LNCaP clone FGC (cell line): ENCODE measurements at regions not wholly inside any gene's neighbourhood (a gene's known extent, or its start where the extent isn't known, plus 50 kb on each side); places are given as distances from the start of the nearest gene placed in this dataset.
A peak's percentile ranks its signal among the peaks of the same experiment; 100 is the strongest.

Experiments
- DNase-seq: peaks from one replicate; pipeline ENCODE4 v3.0.0-alpha.2; 2011; ENCODE audit warnings: low read depth
- H3K4me3 ChIP-seq: 2 replicates; pipeline ENCODE4 v1.5.1; 2011; ENCODE audit warnings: mild to moderate bottlenecking, low read depth, low read length, control low read depth
- TF ChIP-seq, protein P1 (sequence below): IDR thresholded peaks from 2 replicates; pipeline ENCODE4 v1.5.1; 2012; ENCODE audit warnings: mild to moderate bottlenecking; ENCODE audit not compliant: control insufficient read depth, insufficient read depth; ENCODE audit errors: extremely low read depth

- DNase-seq, result no peak
- TF ChIP-seq, protein P1, sequence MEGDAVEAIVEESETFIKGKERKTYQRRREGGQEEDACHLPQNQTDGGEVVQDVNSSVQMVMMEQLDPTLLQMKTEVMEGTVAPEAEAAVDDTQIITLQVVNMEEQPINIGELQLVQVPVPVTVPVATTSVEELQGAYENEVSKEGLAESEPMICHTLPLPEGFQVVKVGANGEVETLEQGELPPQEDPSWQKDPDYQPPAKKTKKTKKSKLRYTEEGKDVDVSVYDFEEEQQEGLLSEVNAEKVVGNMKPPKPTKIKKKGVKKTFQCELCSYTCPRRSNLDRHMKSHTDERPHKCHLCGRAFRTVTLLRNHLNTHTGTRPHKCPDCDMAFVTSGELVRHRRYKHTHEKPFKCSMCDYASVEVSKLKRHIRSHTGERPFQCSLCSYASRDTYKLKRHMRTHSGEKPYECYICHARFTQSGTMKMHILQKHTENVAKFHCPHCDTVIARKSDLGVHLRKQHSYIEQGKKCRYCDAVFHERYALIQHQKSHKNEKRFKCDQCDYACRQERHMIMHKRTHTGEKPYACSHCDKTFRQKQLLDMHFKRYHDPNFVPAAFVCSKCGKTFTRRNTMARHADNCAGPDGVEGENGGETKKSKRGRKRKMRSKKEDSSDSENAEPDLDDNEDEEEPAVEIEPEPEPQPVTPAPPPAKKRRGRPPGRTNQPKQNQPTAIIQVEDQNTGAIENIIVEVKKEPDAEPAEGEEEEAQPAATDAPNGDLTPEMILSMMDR, result no peak
- no peak overlapping the region for H3K4me3 ChIP-seq
Observed at GRCh38 chr21:20418353-20418752, 579.9 kb upstream of the NCAM2 start.

GRCh38 chr21:20419772-20420171 lies 578.4 kb upstream of the NCAM2 start:
- TF ChIP-seq, protein P1, result no peak
- no peak overlapping the region for H3K4me3 ChIP-seq
- DNase-seq, result no peak

- TF ChIP-seq, protein P1, result peak; percentile 18; the same call in 1 of the 2 replicates
- no peak for DNase-seq
- no peak overlapping the region for H3K4me3 ChIP-seq
Observed at GRCh38 chr21:20424943-20425342, 573.3 kb upstream of the NCAM2 start.

DNA sequence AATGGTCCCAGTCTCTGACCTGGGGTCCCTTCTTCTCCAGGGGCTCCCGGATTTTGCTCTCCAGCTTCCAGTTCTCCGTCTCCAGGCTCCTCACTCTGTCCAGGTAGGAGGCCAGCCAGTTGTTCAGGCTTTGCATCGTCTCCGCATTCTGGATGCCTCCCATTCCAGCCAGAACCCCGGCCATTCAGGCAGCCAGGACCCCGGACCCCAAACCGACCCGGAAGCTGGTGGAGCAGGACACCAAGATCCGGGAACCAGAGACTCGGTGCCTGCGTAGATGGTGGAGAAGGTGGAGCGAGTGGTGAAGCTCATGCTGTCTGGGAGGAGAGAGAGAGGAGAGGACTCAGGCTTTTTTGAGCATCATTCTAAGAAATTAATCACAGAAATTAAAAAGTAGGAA lies 572.4 kb upstream of the NCAM2 start:
- TF ChIP-seq, protein P1, result no peak
- no peak overlapping the region for H3K4me3 ChIP-seq
- no peak for DNase-seq

- TF ChIP-seq, protein P1, result no peak
Observed at GRCh38 chr21:20440338-20440737, 557.9 kb upstream of the NCAM2 start.

DNA sequence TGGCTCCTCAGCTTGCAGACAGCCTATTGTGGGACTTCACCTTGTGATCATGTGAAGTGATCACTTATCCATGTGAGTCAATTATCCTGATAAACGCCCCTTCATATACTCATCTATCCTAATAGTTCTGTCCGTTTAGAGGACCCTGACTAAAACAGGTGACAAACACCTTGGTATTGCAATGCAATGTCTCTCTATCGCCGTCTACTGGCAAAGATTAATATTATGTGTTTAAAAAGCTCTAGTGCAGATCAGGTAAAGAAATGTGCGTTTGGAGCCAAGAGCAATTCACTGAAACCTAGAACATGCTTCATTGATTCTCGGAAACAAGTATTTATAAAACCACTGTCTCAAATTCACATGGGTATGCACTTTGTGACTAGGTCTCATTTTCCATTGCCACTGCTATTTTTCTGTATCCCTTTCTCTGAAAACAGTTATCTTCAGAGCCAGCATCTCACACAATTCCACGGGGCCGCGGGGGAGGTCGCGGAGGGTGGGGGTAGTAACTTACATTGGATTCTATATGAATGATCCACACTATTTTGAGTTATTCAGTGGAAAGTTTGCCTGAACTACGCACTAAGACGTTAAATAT lies 554.6 kb upstream of the NCAM2 start:
- no peak overlapping the region for H3K4me3 ChIP-seq
- DNase-seq, result peak; percentile 15
- TF ChIP-seq, protein P1, result peak; percentile 66

More at GRCh38 chr21:20440338-20440737, 557.9 kb upstream of the NCAM2 start:
- H3K4me3 ChIP-seq, result no peak overlapping the region
- DNase-seq, result no peak

GRCh38 chr21:20445971-20446370 lies 552.2 kb upstream of the NCAM2 start:
- no peak overlapping the region for H3K4me3 ChIP-seq
- DNase-seq, result no peak
- TF ChIP-seq, protein P1, result no peak
